ENCODE measurements at regions not wholly inside any gene's neighbourhood (a gene's known extent, or its start where the extent isn't known, plus 50 kb on each side); places are given as distances from the start of the nearest gene placed in this dataset.

DNA sequence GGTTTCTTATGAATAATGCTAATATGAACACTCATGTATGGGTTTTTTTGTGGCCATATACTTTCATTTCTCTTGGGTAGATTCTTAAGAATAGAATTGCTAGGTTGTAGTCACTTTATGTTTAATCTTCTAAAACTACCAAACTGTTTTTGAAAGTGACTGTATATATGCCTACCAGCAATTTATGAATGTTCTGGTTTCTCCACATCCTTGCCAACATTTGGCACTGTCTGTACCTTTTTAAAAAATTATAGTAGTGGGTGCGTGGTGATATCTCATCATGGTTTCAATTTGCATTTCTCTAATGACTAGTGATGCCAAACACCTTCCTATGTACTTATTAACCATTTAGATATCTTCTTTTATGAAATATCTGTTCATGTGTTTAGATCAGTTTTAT lies 110.6 kb upstream of the RIOK3 start:
- DNase-seq (ENCODE audit: low spot score), result no peak

- DNase-seq (ENCODE audit: low spot score), result no peak
Measured at GRCh38 chr18:23350188-23350587, 102.9 kb upstream of the RIOK3 start.

GRCh38 chr18:23351521-23351920 lies 101.6 kb upstream of the RIOK3 start:
- no peak for DNase-seq (ENCODE audit: low spot score)

DNA sequence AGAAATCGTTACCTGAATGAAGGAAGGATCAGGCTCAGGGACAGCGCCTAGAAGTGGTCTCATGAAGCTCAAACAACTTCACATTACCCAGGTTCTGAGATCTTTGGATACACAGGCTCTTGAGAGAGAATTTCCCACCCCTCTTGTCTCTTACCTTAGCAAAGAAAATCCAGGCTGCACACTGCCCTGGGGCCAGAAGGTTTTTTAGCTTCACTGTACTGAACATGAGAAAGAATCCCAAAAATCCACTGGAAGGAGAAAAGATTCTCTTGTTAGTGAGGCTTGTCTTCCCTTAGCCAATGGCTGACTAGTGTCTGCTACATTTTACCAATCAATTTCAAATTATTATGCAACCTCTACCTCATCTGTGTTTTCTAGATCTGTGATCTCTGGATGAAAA lies 101.0 kb upstream of the RIOK3 start:
- DNase-seq (ENCODE audit: low spot score), result no peak

GRCh38 chr18:23353459-23353858 lies 99.6 kb upstream of the RIOK3 start:
- no peak for DNase-seq (ENCODE audit: low spot score)

DNA sequence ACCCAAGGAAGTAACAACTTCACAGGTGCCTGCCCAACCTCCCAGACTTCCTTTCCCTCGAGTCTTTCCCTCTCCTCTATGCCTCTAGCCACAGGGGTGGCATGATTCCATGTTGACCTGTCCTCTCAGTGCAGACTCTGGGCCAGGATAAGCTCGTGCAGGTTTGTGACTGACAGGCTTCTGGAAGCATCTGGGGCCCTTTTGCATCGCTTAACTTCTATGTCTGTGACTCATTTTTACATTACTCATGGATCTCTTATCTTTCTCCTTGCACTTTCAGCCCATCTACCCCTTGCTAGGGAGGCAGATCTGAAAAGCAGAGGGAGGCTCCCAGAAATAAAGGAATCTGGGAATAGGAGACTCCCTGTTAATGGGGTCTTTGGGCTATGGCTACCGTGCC lies 98.5 kb upstream of the RIOK3 start:
- no peak for DNase-seq (ENCODE audit: low spot score)

DNA sequence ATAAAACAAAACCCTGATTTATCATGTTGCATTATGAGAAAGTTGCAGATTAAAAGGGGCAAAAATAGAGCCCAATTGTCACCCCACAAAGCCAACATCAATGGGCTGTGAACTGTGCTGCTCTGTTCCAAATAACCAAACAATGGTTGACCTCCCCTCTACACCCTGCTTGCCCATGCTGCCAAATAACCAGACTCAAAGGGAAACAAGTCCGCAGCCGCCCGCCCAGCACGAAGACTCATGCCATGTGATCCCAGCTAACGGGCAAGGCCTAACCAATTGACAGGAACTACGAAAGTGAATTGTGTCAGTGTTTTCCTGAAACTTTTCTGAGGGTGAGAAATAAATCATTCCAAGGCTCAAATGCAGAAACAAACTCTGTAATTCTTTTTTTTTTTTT lies 97.9 kb upstream of the RIOK3 start:
- peak; percentile 15 for DNase-seq (ENCODE audit: low spot score)

DNA sequence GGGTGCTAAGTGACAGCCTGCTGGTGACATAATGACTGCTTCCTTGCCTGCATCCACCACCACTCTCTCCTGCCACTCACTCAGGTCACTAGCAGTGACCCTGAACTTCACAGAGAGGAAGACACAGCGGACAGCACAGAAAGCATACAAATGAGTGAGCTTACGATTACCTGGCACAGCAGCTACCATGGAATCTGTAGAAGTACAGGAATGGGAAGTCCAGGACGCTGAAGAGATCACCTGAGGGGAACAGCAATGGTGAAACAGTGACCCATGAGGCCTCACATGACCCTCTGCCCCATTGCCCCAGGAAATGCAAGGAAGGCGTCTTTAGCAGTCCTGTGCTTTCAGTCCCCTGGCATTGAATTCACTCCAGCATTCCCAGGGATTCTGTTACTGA lies 96.7 kb upstream of the RIOK3 start:
- DNase-seq (ENCODE audit: low spot score), result no peak

- no peak for DNase-seq (ENCODE audit: low spot score)
Measured at GRCh38 chr18:23356915-23357601, 96.0 kb upstream of the RIOK3 start.

DNA sequence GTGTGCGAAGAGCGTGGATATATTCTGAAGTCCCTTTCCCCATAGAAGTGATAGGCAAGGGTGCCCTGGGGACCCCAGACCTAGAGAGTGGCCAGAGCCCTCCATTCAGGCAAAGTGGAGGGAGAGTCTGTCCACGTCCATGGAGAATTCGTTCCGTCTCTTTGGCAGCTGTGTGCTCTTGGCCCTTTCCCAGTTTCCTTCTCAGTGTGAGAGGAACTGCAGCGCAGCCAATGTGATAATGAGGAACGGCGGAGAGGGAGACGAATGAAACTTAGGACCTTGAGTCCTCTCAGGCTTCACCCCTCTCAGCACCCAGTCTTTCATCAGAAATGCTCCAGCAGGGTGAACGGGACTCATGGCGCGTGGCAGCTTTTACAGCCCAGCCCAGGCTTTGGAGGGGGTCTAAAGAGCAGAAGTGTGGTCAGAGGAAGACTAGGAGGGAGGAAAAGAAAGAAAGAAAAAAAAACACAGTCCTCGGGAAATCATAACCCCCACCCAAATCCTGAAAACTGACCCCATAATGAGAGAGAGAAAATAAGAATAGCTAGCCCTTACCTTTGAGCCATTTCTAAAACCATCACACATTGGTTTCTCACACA lies 95.0 kb upstream of the RIOK3 start:
- DNase-seq (ENCODE audit: low spot score), result no peak

DNA sequence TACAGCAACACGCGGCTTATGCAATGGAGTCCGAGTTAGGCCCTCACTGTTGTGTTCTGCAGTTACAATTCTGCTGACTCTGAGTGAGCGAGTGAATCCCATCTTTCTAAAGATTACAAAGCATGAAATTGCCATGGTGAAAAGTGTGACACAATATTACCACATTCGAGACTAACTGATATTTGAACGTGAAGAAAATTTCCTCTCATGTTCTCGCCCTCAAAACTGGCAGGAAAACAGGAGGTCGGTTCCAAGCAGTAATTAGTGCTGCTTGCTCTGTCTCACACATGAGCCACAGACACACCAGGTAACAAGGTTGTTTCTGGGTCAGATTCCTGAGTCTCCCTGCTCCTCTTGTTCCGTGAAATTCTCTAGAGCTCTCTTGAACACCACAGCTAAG lies 93.7 kb upstream of the RIOK3 start:
- no peak for DNase-seq (ENCODE audit: low spot score)

DNA sequence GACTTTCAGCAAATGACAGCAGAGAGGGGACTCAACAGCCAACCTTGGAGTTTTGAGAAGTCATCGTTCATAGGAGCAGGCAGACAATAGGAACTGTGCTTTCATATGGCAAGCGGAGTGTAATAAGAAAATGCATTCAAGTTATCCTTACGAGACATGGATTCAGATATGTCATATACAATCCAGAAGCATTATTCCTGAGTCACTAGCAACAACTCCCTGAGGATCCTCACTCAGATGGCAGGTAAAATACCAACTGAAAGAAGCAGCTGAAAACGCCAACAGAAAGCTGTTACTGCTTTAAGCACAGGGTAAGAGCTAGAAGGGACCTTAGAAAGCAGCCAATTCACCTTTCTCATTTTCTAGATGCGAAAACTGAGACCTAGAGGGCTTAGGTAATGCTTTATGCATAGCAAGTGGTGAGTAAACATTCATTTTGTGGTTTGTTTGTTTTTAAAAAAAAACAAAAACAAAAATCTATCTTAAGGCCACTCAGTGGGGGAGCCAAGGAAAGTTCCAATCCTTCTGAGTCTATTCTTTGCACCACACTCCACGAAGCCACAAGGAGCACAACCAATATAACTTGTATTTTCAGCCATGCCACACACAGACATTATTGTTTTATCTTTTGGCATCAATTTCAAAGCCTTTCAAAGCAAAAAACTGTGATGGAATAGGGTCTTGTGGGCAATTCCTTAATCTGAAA lies 89.1 kb upstream of the RIOK3 start:
- no peak for DNase-seq (ENCODE audit: low spot score)

GRCh38 chr18:23365602-23366001 lies 87.5 kb upstream of the RIOK3 start:
- no peak for DNase-seq (ENCODE audit: low spot score)

DNA sequence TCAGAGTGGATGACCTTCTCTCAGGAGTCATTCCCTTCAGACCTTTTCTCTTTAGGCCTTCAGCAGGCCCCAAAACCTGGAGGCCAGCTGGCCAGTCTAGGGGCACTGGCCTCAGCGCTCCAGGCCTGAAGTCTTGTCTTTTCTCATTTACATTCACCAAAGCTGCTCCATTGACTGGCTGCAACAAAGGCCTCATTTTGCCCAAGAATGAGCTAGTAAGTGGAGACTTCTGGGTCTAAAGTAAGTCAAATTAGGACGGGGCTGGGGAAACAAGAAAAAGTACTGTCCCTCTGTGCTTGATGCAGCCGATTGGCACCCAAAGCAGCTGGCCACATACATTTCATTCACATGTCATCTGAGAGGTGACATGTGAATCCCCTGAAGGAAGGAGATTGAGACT lies 83.8 kb upstream of the RIOK3 start:
- peak; percentile 10 for DNase-seq (ENCODE audit: low spot score)

- no peak for DNase-seq (ENCODE audit: low spot score)
Measured at GRCh38 chr18:23373570-23373969, 79.5 kb upstream of the RIOK3 start.

- no peak for DNase-seq (ENCODE audit: low spot score)
Measured at GRCh38 chr18:23377669-23378301, 75.3 kb upstream of the RIOK3 start.

DNA sequence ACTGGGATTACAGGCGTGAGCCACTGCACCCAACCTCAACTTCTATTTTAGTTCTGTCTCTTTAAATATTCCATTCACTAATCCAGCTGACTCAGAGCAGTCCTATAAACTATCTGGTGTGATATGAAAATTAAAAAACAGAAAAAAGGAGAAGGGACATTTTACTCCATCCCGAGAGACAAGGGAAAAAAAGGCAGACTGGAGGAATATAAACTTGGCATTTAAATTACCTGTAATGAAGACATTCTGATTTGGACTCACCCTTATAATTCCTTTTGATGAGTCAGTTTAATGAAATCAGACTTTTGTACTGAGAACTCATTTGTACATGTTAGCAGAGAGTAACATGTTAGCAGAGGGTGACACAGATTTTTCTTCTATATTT lies 74.8 kb upstream of the RIOK3 start:
- DNase-seq (ENCODE audit: low spot score), result no peak

DNA sequence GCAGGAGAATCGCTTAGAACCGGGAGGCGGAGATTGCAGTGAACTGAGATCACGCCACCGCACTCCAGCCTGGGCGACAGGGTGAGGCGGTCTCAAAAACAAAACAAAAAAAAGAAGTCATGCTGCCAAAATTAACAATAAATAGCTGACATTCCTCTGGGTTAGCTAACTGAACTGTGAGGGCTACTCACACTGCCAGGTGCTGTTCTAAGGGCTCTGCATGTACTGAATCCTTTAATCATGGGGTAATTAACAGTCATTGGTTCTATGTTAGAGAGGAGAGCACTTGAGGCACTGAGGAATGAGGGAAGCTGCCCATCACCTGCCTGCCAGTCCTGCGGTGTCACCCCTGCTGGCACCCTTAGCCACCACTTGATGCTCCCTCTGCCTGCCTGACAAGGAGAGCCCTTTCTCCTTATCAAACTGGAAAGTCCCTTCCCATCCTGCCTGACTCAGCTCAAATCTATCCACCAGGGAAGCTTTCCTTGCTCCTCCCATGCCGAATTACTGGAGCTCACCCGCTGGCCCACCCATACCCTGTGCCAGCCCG lies 73.0 kb upstream of the RIOK3 start:
- no peak for DNase-seq (ENCODE audit: low spot score)

- no peak for DNase-seq (ENCODE audit: low spot score)
Measured at GRCh38 chr18:23380817-23381216, 72.3 kb upstream of the RIOK3 start.

DNA sequence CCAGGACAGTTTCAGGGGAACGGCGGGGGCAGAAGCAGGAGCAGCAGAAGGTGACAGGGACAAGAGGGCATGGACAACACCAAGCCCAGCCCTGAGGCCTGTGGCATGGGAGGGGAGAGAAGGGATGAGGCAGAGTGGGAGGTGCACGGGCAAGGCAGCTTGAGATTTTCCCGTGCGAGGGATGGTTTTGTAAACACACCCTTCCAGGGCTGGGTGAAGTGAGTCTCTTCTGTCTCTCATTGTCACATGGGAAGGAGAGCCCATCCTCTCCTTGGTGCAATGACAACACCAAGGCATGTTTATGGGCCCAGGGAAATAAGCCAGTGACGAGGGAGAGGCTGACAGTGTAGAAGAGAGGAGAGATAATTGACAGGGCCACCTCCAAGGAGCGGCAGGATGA lies 69.6 kb upstream of the RIOK3 start:
- no peak for DNase-seq (ENCODE audit: low spot score)

DNA sequence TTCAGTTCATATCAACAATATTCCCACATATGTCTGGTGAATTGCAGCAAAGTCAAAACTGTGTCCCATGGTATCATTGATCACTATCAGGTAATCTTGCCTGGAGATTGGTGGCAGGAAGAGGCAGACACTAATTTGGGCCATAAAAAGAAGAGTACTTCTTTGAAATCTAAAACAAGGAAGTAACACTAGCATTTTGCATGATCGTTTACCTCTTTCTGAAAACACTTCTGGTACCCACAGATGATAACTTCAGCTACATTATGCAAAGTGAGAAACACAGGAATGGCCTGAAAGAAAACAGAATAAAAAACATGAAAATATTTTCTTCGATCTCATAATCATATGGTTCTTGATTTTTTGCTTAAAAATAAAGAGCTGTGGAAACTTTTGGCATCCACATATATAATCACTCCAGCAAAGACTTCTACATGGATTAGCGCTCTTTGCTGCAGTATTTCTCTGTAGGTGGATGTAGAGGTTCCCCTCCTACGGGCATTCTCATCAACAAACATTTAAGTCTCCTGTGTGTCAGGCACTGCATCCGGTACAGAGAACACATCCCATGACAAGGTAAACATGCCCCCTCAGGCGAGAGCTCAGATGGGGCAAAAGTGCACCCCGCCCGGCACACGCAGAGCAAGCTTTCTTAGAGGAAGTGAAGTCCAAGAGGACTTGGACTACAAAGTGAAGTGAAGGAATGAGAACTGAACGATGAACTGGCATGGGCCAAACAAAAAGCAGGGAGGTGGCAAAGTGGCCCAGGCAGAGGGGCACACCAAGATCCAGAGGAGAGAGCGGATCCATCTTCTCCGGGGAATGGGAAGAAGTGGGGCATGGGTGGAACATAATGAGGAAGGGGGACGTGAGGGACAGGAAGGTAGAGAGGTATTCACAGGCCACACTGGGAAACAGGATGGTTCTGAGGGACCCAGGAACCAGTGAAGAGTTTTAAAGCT lies 68.0 kb upstream of the RIOK3 start:
- DNase-seq (ENCODE audit: low spot score), result no peak

- no peak for DNase-seq (ENCODE audit: low spot score)
Measured at GRCh38 chr18:23386317-23386716, 66.8 kb upstream of the RIOK3 start.

All from cerebellar cortex (tissue), 1 donor.